Nephron progenitor cell (in vitro differentiated cells): ENCODE measurements at regions not wholly inside any gene's neighbourhood (a gene's known extent, or its start where the extent isn't known, plus 50 kb on each side); places are given as distances from the start of the nearest gene placed in this dataset.
"Not testable (repeated sequence)": the region's sequence is repeated elsewhere in the genome, so short reads cannot be mapped to it uniquely, and the experiment has no call there.

Experiments used
- DNase-seq: peaks from one replicate; pipeline ENCODE4 v3.0.0; 2021
- H3K27ac Mint-ChIP-seq: 2 replicates; pipeline ENCODE4 v1.8.0; 2021; ENCODE audit warnings: mild to moderate bottlenecking, moderate library complexity, mixed read lengths
- H3K27me3 Mint-ChIP-seq: 2 replicates; pipeline ENCODE4 v1.8.0; 2021; ENCODE audit warnings: mild to moderate bottlenecking, low read depth, mixed read lengths; ENCODE audit not compliant: poor library complexity
- H3K36me3 Mint-ChIP-seq: 2 replicates; pipeline ENCODE4 v1.8.0; 2021; ENCODE audit warnings: low read depth, mixed read lengths
- H3K4me1 Mint-ChIP-seq: 2 replicates; pipeline ENCODE4 v1.8.0; 2021; ENCODE audit warnings: mixed read lengths
- H3K4me3 Mint-ChIP-seq: 2 replicates; pipeline ENCODE4 v1.8.0; 2021; ENCODE audit warnings: mild to moderate bottlenecking, moderate library complexity, mixed read lengths
- H3K9me3 Mint-ChIP-seq: 2 replicates; pipeline ENCODE4 v1.8.0; 2021; ENCODE audit warnings: mild to moderate bottlenecking, moderate library complexity, mixed read lengths
- TF ChIP-seq, protein P1 (sequence below): fragments of 200-600 bp; sonication (generic); IDR thresholded peaks from 2 replicates; pipeline ENCODE4 v1.5.0; 2021; ENCODE audit warnings: antibody characterized with exemption

DNA sequence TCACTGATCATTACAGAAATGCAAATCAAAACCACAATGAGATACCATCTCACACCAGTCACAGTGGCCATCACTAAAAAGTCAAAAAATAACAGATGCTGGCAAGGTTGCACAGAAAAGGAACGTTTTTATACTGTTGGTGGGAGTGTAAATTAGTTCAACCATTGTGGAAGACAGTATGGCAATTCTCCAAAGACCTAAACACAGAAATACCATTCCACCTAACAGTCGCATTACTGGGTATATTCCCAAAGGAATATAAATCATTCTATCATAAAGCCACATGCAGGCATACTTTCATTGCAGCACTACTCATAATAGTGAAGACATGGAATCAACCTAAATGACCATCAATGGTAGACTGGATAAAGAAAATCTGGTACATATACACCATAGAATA lies 83.2 kb upstream of the ARID5B start:
- not testable (repeated sequence) for H3K36me3 Mint-ChIP-seq, DNase-seq, H3K27ac Mint-ChIP-seq, H3K27me3 Mint-ChIP-seq, H3K9me3 Mint-ChIP-seq, H3K4me1 Mint-ChIP-seq, H3K4me3 Mint-ChIP-seq

DNA sequence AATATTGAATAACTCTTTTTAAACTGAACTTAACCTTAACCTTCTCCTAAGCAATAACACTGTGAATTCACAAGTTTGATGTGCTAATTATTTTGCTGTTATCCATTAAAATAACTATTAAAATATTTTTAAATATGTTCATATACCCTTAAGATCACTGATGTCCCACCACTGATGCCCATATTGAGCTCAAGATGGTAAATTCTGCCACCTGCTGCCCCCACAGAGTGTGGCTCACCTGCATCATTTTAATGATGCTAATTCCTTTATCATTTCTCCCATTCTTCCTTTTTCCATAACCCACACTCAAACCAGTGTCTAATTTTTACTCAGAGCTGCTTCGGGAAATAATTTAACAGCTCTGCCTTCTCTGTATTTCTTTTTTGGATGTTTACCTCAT lies 82.3 kb upstream of the ARID5B start:
- no peaks in the 10 kb centered on the region for H3K36me3 Mint-ChIP-seq

GRCh38 chr10:61821153-61821552 lies 80.3 kb upstream of the ARID5B start:
- Mint-ChIP-seq H3K4me1 (no peaks in the 10 kb centered on the region), H3K9me3 (no peaks in the 10 kb centered on the region), H3K27me3 (no peaks in the 10 kb centered on the region), H3K36me3 (no peaks in the 10 kb centered on the region), H3K27ac (peak overlapping the region; percentile 29), H3K4me3 (no peak overlapping the region)
- DNase-seq = no peak
- TF ChIP-seq, protein P1, sequence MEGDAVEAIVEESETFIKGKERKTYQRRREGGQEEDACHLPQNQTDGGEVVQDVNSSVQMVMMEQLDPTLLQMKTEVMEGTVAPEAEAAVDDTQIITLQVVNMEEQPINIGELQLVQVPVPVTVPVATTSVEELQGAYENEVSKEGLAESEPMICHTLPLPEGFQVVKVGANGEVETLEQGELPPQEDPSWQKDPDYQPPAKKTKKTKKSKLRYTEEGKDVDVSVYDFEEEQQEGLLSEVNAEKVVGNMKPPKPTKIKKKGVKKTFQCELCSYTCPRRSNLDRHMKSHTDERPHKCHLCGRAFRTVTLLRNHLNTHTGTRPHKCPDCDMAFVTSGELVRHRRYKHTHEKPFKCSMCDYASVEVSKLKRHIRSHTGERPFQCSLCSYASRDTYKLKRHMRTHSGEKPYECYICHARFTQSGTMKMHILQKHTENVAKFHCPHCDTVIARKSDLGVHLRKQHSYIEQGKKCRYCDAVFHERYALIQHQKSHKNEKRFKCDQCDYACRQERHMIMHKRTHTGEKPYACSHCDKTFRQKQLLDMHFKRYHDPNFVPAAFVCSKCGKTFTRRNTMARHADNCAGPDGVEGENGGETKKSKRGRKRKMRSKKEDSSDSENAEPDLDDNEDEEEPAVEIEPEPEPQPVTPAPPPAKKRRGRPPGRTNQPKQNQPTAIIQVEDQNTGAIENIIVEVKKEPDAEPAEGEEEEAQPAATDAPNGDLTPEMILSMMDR = no peak

More for the DNA sequence above, 82.3 kb upstream of the ARID5B start:
- Mint-ChIP-seq H3K4me3 (no peak overlapping the region), H3K9me3 (no peaks in the 10 kb centered on the region), H3K4me1 (no peaks in the 10 kb centered on the region), H3K27me3 (no peaks in the 10 kb centered on the region), H3K27ac (no peak overlapping the region)
- DNase-seq = no peak
- TF ChIP-seq, protein P1 = no peak

DNA sequence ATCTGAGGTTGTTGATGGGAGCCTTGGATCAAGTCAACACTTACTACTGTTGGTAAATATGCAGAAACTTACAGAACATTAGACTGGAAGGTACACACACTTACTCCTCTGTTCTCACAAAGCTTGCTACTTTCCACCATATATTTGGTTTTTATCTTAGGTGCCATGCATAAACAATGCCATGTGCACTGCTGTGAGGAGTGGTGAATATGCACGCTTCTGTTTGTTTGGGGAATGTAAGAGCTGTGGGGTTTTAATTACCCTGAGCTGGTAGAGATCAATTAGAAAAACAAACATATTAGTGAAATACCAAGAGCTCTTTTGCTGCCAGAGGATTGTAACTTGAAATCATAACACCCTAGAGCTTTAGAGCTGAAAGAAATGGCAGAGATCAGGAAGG lies 79.8 kb upstream of the ARID5B start:
- Mint-ChIP-seq H3K36me3 (no peaks in the 10 kb centered on the region), H3K27ac (no peak overlapping the region), H3K4me1 (no peaks in the 10 kb centered on the region), H3K4me3 (no peak overlapping the region), H3K9me3 (no peaks in the 10 kb centered on the region), H3K27me3 (no peaks in the 10 kb centered on the region)
- DNase-seq = no peak
- TF ChIP-seq, protein P1 = no peak

GRCh38 chr10:61822096-61822495 lies 79.4 kb upstream of the ARID5B start:
- H3K27ac Mint-ChIP-seq = no peak overlapping the region
- no peaks in the 10 kb centered on the region for H3K36me3 Mint-ChIP-seq
- no peaks in the 10 kb centered on the region for H3K9me3 Mint-ChIP-seq
- TF ChIP-seq, protein P1 = no peak
- H3K4me1 Mint-ChIP-seq = no peaks in the 10 kb centered on the region
- peaks cover under 1% of the 10 kb centered on the region for H3K27me3 Mint-ChIP-seq
- no peak overlapping the region for H3K4me3 Mint-ChIP-seq
- no peak for DNase-seq

DNA sequence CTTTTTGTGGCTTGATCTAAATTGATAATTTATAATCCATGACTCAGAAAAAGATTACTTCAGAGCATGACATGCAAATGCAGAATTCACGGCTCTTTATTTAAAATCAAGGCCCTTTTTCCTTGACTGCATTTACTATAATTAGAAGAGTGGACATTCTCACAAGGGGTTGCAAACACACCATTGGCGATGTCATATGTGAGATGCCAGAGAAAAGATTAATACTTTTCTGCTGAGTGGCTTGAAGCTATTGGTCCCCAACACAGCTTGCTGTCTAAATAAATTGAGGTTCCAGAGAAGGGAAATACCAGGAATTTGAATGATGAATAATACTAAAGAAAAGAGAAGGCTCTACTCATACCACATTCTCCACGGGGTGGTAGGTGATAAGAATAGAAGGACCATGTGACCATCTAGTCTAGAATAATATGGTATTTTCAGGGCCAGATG lies 78.7 kb upstream of the ARID5B start:
- Mint-ChIP-seq H3K27ac (no peak overlapping the region), H3K4me1 (no peaks in the 10 kb centered on the region), H3K4me3 (no peak overlapping the region), H3K27me3 (peaks cover 3% of the 10 kb centered on the region), H3K36me3 (no peaks in the 10 kb centered on the region), H3K9me3 (no peaks in the 10 kb centered on the region)
- DNase-seq = no peak
- TF ChIP-seq, protein P1 = no peak
